HG02623 (cell line): ENCODE measurements at regions not wholly inside any gene's neighbourhood (a gene's known extent, or its start where the extent isn't known, plus 50 kb on each side); places are given as distances from the start of the nearest gene placed in this dataset.
"Not testable (repeated sequence)": the region's sequence is repeated elsewhere in the genome, so short reads cannot be mapped to it uniquely, and the experiment has no call there.

Source experiments
- ATAC-seq: cut with Tn5 transposase; IDR thresholded peaks from one replicate; pipeline ENCODE4 v1.9.1; 2021; ENCODE audit warnings: moderate library complexity; ENCODE audit not compliant: unreplicated experiment

- no peak for ATAC-seq
Measured at GRCh38 chr1:218900615-218901014, 273.1 kb upstream of the LYPLAL1 start.

GRCh38 chr1:218904416-218904815, 269.3 kb upstream of the LYPLAL1 start:
- no peak for ATAC-seq

- ATAC-seq: no peak
Measured at GRCh38 chr1:218916720-218917119, 257.0 kb upstream of the LYPLAL1 start.

- ATAC-seq: no peak
Measured at GRCh38 chr1:218917656-218918055, 256.0 kb upstream of the LYPLAL1 start.

GRCh38 chr1:218925777-218926176, 247.9 kb upstream of the LYPLAL1 start:
- no peak for ATAC-seq

GRCh38 chr1:218926631-218927030, 247.0 kb upstream of the LYPLAL1 start:
- no peak for ATAC-seq

- ATAC-seq: no peak
Measured at GRCh38 chr1:218930000-218930399, 243.7 kb upstream of the LYPLAL1 start.

GRCh38 chr1:218930472-218931241, 243.0 kb upstream of the LYPLAL1 start:
- ATAC-seq: no peak

- ATAC-seq: no peak
Measured at GRCh38 chr1:218931324-218931723, 242.4 kb upstream of the LYPLAL1 start.

- ATAC-seq: no peak
Measured at GRCh38 chr1:218933513-218933912, 240.2 kb upstream of the LYPLAL1 start.

- not testable (repeated sequence) for ATAC-seq
Measured at GRCh38 chr1:218935408-218935807, 238.3 kb upstream of the LYPLAL1 start.

- no peak for ATAC-seq
Measured at GRCh38 chr1:218938259-218938658, 235.4 kb upstream of the LYPLAL1 start.

- no peak for ATAC-seq
Measured at GRCh38 chr1:218939095-218939494, 234.6 kb upstream of the LYPLAL1 start.

- no peak for ATAC-seq
Measured at GRCh38 chr1:218942431-218942830, 231.2 kb upstream of the LYPLAL1 start.

GRCh38 chr1:218943371-218943770, 230.3 kb upstream of the LYPLAL1 start:
- no peak for ATAC-seq

- no peak for ATAC-seq
Measured at GRCh38 chr1:218945050-218945449, 228.6 kb upstream of the LYPLAL1 start.

GRCh38 chr1:218946147-218946546, 227.5 kb upstream of the LYPLAL1 start:
- no peak for ATAC-seq

- no peak for ATAC-seq
Measured at GRCh38 chr1:218948446-218948845, 225.2 kb upstream of the LYPLAL1 start.

GRCh38 chr1:218953386-218953785, 220.3 kb upstream of the LYPLAL1 start:
- no peak for ATAC-seq

- ATAC-seq: no peak
Measured at GRCh38 chr1:218957971-218958370, 215.7 kb upstream of the LYPLAL1 start.

GRCh38 chr1:218959784-218960183, 213.9 kb upstream of the LYPLAL1 start:
- ATAC-seq: no peak

GRCh38 chr1:218964471-218965185, 209.1 kb upstream of the LYPLAL1 start:
- no peak for ATAC-seq
